A549 (cell line): ENCODE measurements at regions not wholly inside any gene's neighbourhood (a gene's known extent, or its start where the extent isn't known, plus 50 kb on each side); places are given as distances from the start of the nearest gene placed in this dataset.

Experiments
- ATAC-seq, 2 experiments: fragments of 200-7000 bp in 1 of 2; fragments of >200 bp in 1 of 2; cut with Nextera tagmentation in 1 of 2; cut with Tn5 transposase in 1 of 2; 3 replicates each; pipeline versions ENCODE4 v1.8.0 to v1.9.1; 2018 to 2020; ENCODE audit warnings: mild to moderate bottlenecking in 1 of 2, moderate library complexity in 1 of 2
- CTCF ChIA-PET: fragments of 300-600 bp; sonication (Branson Sonifier 250); formaldehyde crosslinking; extraction: SDS; loops from one replicate; lab custom pipeline; 2021; ENCODE audit warnings: antibody characterized with exemption, inconsistent platforms; lab: Yijun Ruan, JAX
- POLR2A ChIA-PET: fragments of 350-600 bp; formaldehyde crosslinking; extraction: SDS; loops from one replicate; lab custom pipeline; 2021; ENCODE audit warnings: antibody characterized with exemption, inconsistent platforms; lab: Yijun Ruan, JAX
- DNase-seq, 2 experiments: peaks; one replicate each; pipeline versions ENCODE4 v3.0.0 to v3.0.0-alpha.2; 2011 to 2016; ENCODE audit warnings: low read depth in 1 of 2, low spot score in 1 of 2
- FAIRE-seq: peaks from 2 replicates; lab custom pipeline; 2011; peaks lifted over from hg19 to GRCh38; lab: Jason Lieb, UNC
- H3K27ac ChIP-seq, 2 experiments: fragments of >200 bp; sonication (Bioruptor Twin); formaldehyde crosslinking; 3 replicates each; pipeline ENCODE4 v1.5.1; 2016 to 2017
- H3K4me1 ChIP-seq: fragments of >200 bp; sonication (Bioruptor Twin); formaldehyde crosslinking; 3 replicates; pipeline ENCODE4 v1.6.1; 2016
- H3K4me2 ChIP-seq: fragments of >200 bp; sonication (Bioruptor Twin); formaldehyde crosslinking; 3 replicates; pipeline ENCODE4 v1.6.1; 2016
- H3K4me3 ChIP-seq: fragments of >200 bp; sonication (Bioruptor Twin); formaldehyde crosslinking; 3 replicates; pipeline ENCODE4 v1.5.1; 2016
- H3K9me3 ChIP-seq: fragments of >200 bp; sonication (Bioruptor Twin); formaldehyde crosslinking; 3 replicates; pipeline ENCODE4 v1.6.1; 2016
- BCL3 ChIP-seq: fragments of >200 bp; sonication (Bioruptor Twin); formaldehyde crosslinking; IDR thresholded peaks from 3 replicates; pipeline ENCODE4 v1.6.1; 2016
- BHLHE40 ChIP-seq: IDR thresholded peaks from 2 replicates; pipeline ENCODE4 v1.6.1; 2012; ENCODE audit warnings: low read depth, low read length, inconsistent platforms
- CBX2 ChIP-seq: fragments of 200-600 bp; sonication (generic); IDR thresholded peaks from 2 replicates; pipeline ENCODE4 v1.6.1; 2016; ENCODE audit warnings: low read depth, mild to moderate bottlenecking, borderline replicate concordance
- CBX8 ChIP-seq: fragments of 200-600 bp; sonication (generic); IDR thresholded peaks from 2 replicates; pipeline ENCODE4 v1.6.1; 2016
- CEBPB ChIP-seq, 2 experiments: fragments of >200 bp in 1 of 2; sonication (Bioruptor Twin) in 1 of 2; formaldehyde crosslinking in 1 of 2; IDR thresholded peaks; 2 replicates each; pipeline ENCODE4 v1.6.1; 2012 to 2016
- E2F6 ChIP-seq: IDR thresholded peaks from 2 replicates; pipeline ENCODE4 v1.6.1; 2012; ENCODE audit warnings: low read depth, borderline replicate concordance
- ESRRA ChIP-seq: fragments of 150-350 bp; IDR thresholded peaks from 2 replicates; pipeline ENCODE4 v1.6.1; 2014; ENCODE audit warnings: mild to moderate bottlenecking, low read length, borderline replicate concordance
- FOSB ChIP-seq: fragments of 250-450 bp; sonication (Bioruptor Pico); IDR thresholded peaks from 2 replicates; pipeline ENCODE4 v1.5.0; 2020; ENCODE audit warnings: mild to moderate bottlenecking, moderate library complexity
- HDAC2 ChIP-seq: fragments of 200-600 bp; sonication (generic); IDR thresholded peaks from 2 replicates; pipeline ENCODE4 v1.6.1; 2016
- HMGXB4 ChIP-seq: fragments of 250-450 bp; sonication (Bioruptor Pico); IDR thresholded peaks from 2 replicates; pipeline ENCODE4 v1.5.0; 2021; ENCODE audit warnings: mild to moderate bottlenecking, moderate library complexity, borderline replicate concordance
- KDM1A ChIP-seq: fragments of 200-600 bp; sonication (generic); IDR thresholded peaks from 2 replicates; pipeline ENCODE4 v1.6.1; 2016; ENCODE audit warnings: low read depth, mild to moderate bottlenecking
- KDM5A ChIP-seq: fragments of 200-600 bp; sonication (generic); IDR thresholded peaks from 2 replicates; pipeline ENCODE4 v1.6.1; 2016; ENCODE audit warnings: antibody characterized with exemption, mild to moderate bottlenecking
- MAFK ChIP-seq: fragments of 450-650 bp; IDR thresholded peaks from 2 replicates; pipeline ENCODE4 v1.6.1; 2014; ENCODE audit not compliant: partially characterized antibody
- MYC ChIP-seq: IDR thresholded peaks from 2 replicates; pipeline ENCODE4 v1.6.1; 2012; ENCODE audit warnings: mild to moderate bottlenecking, inconsistent platforms, low read length, improper control_type of control experiment, borderline replicate concordance
- PBX3 ChIP-seq: IDR thresholded peaks from 2 replicates; pipeline ENCODE4 v1.6.1; 2012
- PHF8 ChIP-seq: fragments of 200-600 bp; sonication (generic); IDR thresholded peaks from 2 replicates; pipeline ENCODE4 v1.6.1; 2016; ENCODE audit warnings: low read depth, mild to moderate bottlenecking, antibody characterized with exemption, moderate library complexity, borderline replicate concordance
- REST ChIP-seq: fragments of 200-600 bp; sonication (generic); IDR thresholded peaks from 2 replicates; pipeline ENCODE4 v1.6.1; 2016; ENCODE audit warnings: antibody characterized with exemption, mild to moderate bottlenecking, moderate library complexity
- TP53 ChIP-seq: fragments of 250-450 bp; sonication (Bioruptor Pico); IDR thresholded peaks from 2 replicates; pipeline ENCODE4 v1.5.0; 2021; ENCODE audit warnings: mild to moderate bottlenecking, moderate library complexity
- ZNF302 ChIP-seq: fragments of 250-450 bp; sonication (Bioruptor Pico); IDR thresholded peaks from 2 replicates; pipeline ENCODE4 v1.9.0; 2021; ENCODE audit warnings: inconsistent platforms, mild to moderate bottlenecking, moderate library complexity
- WGBS: methylation state at CpG from one replicate; pipeline ENCODE4 v1.1.6; 2017; ENCODE audit errors: missing lambda C conversion rate; 5-methylcytosine and 5-hydroxymethylcytosine counted together

GRCh38 chrX:9180623-9181022 lies 146.7 kb upstream of the FAM9B start:
- CTCF ChIA-PET = interaction anchor here (1.2 kb wide), 1 partner anchor 9 kb away, joined by 4 read pairs; no protein-coding TSS in a partner anchor
- peaks cover 15% of the 10 kb centered on the region for H3K4me1 ChIP-seq
- FAIRE-seq (no peak), ATAC-seq (no peak), DNase-seq (no peak)
- no peaks in the 10 kb centered on the region for H3K9me3 ChIP-seq
- POLR2A ChIA-PET = no interaction called here
- H3K4me3 ChIP-seq = no peak overlapping the region
- TF ChIP-seq MAFK (no peak), KDM1A (no peak), PBX3 (no peak), TP53 (CRISPR knock-in tag) (no peak), FOSB (CRISPR knock-in tag) (no peak), BHLHE40 (no peak), PHF8 (no peak), HMGXB4 (CRISPR knock-in tag) (no peak), KDM5A (no peak), E2F6 (no peak), CBX8 (no peak), CBX2 (no peak)
- no peak overlapping the region for H3K4me2 ChIP-seq
- WGBS = 66% methylated on average over 3 of the region's 3 CpGs
- no peak overlapping the region for H3K27ac ChIP-seq

- ChIA-PET CTCF (interaction anchor here (0.5 to 1.1 kb wide), 2 partner anchors 10 to 24 kb away, joined by 3 read pairs; no protein-coding TSS in a partner anchor), POLR2A (no interaction called here)
- no peak for TF ChIP-seq CEBPB (IDR thresholded peaks at IDR 0.05)
- TF ChIP-seq MYC = no peak
- no peak for TF ChIP-seq PHF8
- TF ChIP-seq BHLHE40 = no peak
- TF ChIP-seq ESRRA = no peak
- no peak for TF ChIP-seq KDM5A
- TF ChIP-seq HDAC2 = no peak
- TF ChIP-seq CBX8 = no peak
- no peak for TF ChIP-seq BCL3
- TF ChIP-seq REST = no peak
- TF ChIP-seq ZNF302 (CRISPR knock-in tag) = no peak
- DNase-seq (no peak), ATAC-seq (no peak), FAIRE-seq (peak; percentile 54)
- WGBS = 50% methylated on average over 3 of the region's 3 CpGs
- Histone ChIP-seq H3K4me3 (no peak overlapping the region), H3K27ac (no peak overlapping the region), H3K4me1 (peaks cover 15% of the 10 kb centered on the region), H3K9me3 (no peaks in the 10 kb centered on the region), H3K4me2 (no peak overlapping the region)
Measured at GRCh38 chrX:9182041-9182440, 148.1 kb upstream of the FAM9B start.
